Heart left ventricle (tissue), 13 donors: ENCODE measurements at regions not wholly inside any gene's neighbourhood (a gene's known extent, or its start where the extent isn't known, plus 50 kb on each side); places are given as distances from the start of the nearest gene placed in this dataset.

ENCODE experiments used
- POLR2A ChIP-seq, 2 donors: fragments of 450-650 bp; IDR thresholded peaks; one replicate each; pipeline ENCODE4 v1.6.1; 2017; ENCODE audit warnings: antibody characterized with exemption in 2 of 2, mild to moderate bottlenecking in 2 of 2, moderate library complexity in 2 of 2
- TF ChIP-seq, protein P1 (sequence below), 12 donors: fragments of 200-600 bp; sonication (generic) in 4 of 12; IDR thresholded peaks; one replicate each; pipeline versions ENCODE4 v1.5.0 to v1.8.0; 2018 to 2022; ENCODE audit warnings: antibody characterized with exemption in 12 of 12, mild to moderate bottlenecking in 5 of 12
- donor health status: ischemic (EF 13 %, LVEDD 7.1; RV severe dilation, severe dysfunction).
- donor health status: DM: no; HTN: yes; CAD: no.
- donor health status: DM: no; HTN: no; CAD: no.
- donor health status: ischemic (EF 25% LVEDD 6.9; RV normal size, moderate dysfunction).
- donor health status: ischemic (EF 25% LVEDD 5.7; RV mildly dilated, moderate dysfunction).
- donor health status: ischemic (EF 35%, LVEDD 5.7; RV mildly dilated, moderate dysfunction).
- donor health status: nonischemic (EF 11% LVEDD 7.7; RV severe dilation, severe dysfunction).
- donor health status: DM: yes; HTN: yes; CAD: no.
- donor health status: PGD.
- donor health status: ischemic (EF 29% LVEDD 5.4; RV normal size, mild dysfunction).
- donor health status: nonischemic (EF 23%, LVEDD 6.1; RV moderate dilation, normal function).

DNA sequence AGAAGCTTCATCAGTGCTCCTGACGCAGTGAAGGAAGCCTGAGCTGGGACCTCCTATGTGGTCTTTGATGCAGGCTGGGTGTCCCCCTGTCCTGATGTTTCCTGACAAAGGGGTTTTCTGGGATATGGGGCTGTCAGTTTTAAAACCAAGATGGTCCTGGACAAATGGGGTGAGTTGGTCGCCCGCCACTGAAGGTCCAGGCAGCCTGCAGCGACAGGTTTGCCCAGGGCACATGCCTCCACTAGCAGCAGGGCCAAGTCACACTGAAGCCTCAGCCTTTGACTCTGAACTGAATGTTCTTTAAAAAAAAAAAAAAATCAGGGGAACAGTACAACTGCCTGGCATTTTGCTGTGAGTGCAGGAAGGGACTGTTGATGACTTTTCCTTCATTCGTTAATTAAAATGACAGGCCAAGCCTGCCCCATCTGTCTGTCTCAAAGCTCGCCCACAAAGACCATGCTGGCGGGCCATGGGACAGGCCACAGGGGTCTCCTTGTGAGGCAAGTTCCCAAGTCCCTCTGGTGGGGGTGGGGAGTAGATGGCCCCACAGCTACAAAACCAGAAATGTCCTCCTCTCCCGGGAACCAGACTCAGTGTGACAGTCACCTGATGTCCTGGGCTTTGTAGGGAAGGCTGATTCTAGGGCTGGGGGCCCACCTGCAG lies 274.8 kb downstream of the CTTN start:
- TF ChIP-seq, protein P1, sequence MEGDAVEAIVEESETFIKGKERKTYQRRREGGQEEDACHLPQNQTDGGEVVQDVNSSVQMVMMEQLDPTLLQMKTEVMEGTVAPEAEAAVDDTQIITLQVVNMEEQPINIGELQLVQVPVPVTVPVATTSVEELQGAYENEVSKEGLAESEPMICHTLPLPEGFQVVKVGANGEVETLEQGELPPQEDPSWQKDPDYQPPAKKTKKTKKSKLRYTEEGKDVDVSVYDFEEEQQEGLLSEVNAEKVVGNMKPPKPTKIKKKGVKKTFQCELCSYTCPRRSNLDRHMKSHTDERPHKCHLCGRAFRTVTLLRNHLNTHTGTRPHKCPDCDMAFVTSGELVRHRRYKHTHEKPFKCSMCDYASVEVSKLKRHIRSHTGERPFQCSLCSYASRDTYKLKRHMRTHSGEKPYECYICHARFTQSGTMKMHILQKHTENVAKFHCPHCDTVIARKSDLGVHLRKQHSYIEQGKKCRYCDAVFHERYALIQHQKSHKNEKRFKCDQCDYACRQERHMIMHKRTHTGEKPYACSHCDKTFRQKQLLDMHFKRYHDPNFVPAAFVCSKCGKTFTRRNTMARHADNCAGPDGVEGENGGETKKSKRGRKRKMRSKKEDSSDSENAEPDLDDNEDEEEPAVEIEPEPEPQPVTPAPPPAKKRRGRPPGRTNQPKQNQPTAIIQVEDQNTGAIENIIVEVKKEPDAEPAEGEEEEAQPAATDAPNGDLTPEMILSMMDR (IDR thresholded peaks at IDR 0.05): no peak
- no peak for TF ChIP-seq POLR2A (IDR thresholded peaks at IDR 0.05)
